ENCODE measurements at regions not wholly inside any gene's neighbourhood (a gene's known extent, or its start where the extent isn't known, plus 50 kb on each side); places are given as distances from the start of the nearest gene placed in this dataset.

GRCh38 chr6:19377722-19378121 lies 459.4 kb upstream of the ID4 start:
- no peaks in the 10 kb centered on the region for H3K4me1 Mint-ChIP-seq (ENCODE audit: low read depth)
- no peak for DNase-seq
- no peaks in the 10 kb centered on the region for H3K36me3 ChIP-seq (ENCODE audit: insufficient read depth, low read length)
- intact Hi-C loops (cut with DNase I, micrococcal nuclease) = no loop called here
- H3K4me3 Mint-ChIP-seq = no peak overlapping the region
- TF ChIP-seq CTCF (IDR thresholded peaks at IDR 0.05) = no peak
- H3K27ac Mint-ChIP-seq = no peak overlapping the region
- no peak overlapping the region for H3K4me3 ChIP-seq (ENCODE audit: low read length)
- ChIA-PET CTCF (no interaction called here), POLR2A (no interaction called here)
- H3K9me3 Mint-ChIP-seq = no peaks in the 10 kb centered on the region
- no peaks in the 10 kb centered on the region for H3K27me3 Mint-ChIP-seq
- H3K27ac ChIP-seq (ENCODE audit: low read depth in 1 of 2, low read length in 2 of 2) = no peak overlapping the region
- H3K4me1 ChIP-seq (ENCODE audit: insufficient read depth, low read length) = no peaks in the 10 kb centered on the region
- no peaks in the 10 kb centered on the region for H3K27me3 ChIP-seq (ENCODE audit: control insufficient read depth in 1 of 2, insufficient read depth in 2 of 2, low read length in 2 of 2)
- H3K9me3 ChIP-seq (ENCODE audit: control insufficient read depth in 1 of 2, insufficient read depth in 1 of 2, low read length in 2 of 2) = no peaks in the 10 kb centered on the region
- ATAC-seq (ENCODE audit: poor library complexity) = no peak
- no peaks in the 10 kb centered on the region for H3K36me3 Mint-ChIP-seq (ENCODE audit: low read depth)

- intact Hi-C loops (cut with DNase I, micrococcal nuclease) = no loop called here
- no peak overlapping the region for H3K4me3 Mint-ChIP-seq
- Histone ChIP-seq H3K27me3 (ENCODE audit: control insufficient read depth in 1 of 2, insufficient read depth in 2 of 2, low read length in 2 of 2) (no peaks in the 10 kb centered on the region), H3K4me1 (ENCODE audit: insufficient read depth, low read length) (no peaks in the 10 kb centered on the region), H3K4me3 (ENCODE audit: low read length) (no peak overlapping the region), H3K27ac (ENCODE audit: low read depth in 1 of 2, low read length in 2 of 2) (no peak overlapping the region), H3K9me3 (ENCODE audit: control insufficient read depth in 1 of 2, insufficient read depth in 1 of 2, low read length in 2 of 2) (no peaks in the 10 kb centered on the region), H3K36me3 (ENCODE audit: insufficient read depth, low read length) (no peaks in the 10 kb centered on the region)
- no peak for TF ChIP-seq CTCF (IDR thresholded peaks at IDR 0.05)
- no peak overlapping the region for H3K27ac Mint-ChIP-seq
- no peaks in the 10 kb centered on the region for H3K9me3 Mint-ChIP-seq
- ATAC-seq (ENCODE audit: poor library complexity) (no peak), DNase-seq (no peak)
- ChIA-PET POLR2A (no interaction called here), CTCF (no interaction called here)
- no peaks in the 10 kb centered on the region for H3K27me3 Mint-ChIP-seq
- no peaks in the 10 kb centered on the region for H3K36me3 Mint-ChIP-seq (ENCODE audit: low read depth)
- no peaks in the 10 kb centered on the region for H3K4me1 Mint-ChIP-seq (ENCODE audit: low read depth)
These were observed 456.9 kb upstream of the ID4 start for GRCh38 chr6:19380293-19380692.

- DNase-seq = no peak
- H3K4me1 ChIP-seq (ENCODE audit: insufficient read depth, low read length) = no peaks in the 10 kb centered on the region
- Mint-ChIP-seq H3K4me1 (ENCODE audit: low read depth) (no peaks in the 10 kb centered on the region), H3K27me3 (no peaks in the 10 kb centered on the region), H3K27ac (no peak overlapping the region), H3K36me3 (ENCODE audit: low read depth) (no peaks in the 10 kb centered on the region), H3K4me3 (no peak overlapping the region), H3K9me3 (no peaks in the 10 kb centered on the region)
- H3K36me3 ChIP-seq (ENCODE audit: insufficient read depth, low read length) = no peaks in the 10 kb centered on the region
- CTCF ChIA-PET = no interaction called here
- intact Hi-C loops (cut with DNase I, micrococcal nuclease) = no loop called here
- H3K27me3 ChIP-seq (ENCODE audit: control insufficient read depth in 1 of 2, insufficient read depth in 2 of 2, low read length in 2 of 2) = no peaks in the 10 kb centered on the region
- ATAC-seq (ENCODE audit: poor library complexity) = no peak
- no peak for TF ChIP-seq CTCF (IDR thresholded peaks at IDR 0.05)
- H3K9me3 ChIP-seq (ENCODE audit: control insufficient read depth in 1 of 2, insufficient read depth in 1 of 2, low read length in 2 of 2) = no peaks in the 10 kb centered on the region
- H3K4me3 ChIP-seq (ENCODE audit: low read length) = no peak overlapping the region
- POLR2A ChIA-PET = no interaction called here
- H3K27ac ChIP-seq (ENCODE audit: low read depth in 1 of 2, low read length in 2 of 2) = no peak overlapping the region
These were observed 454.5 kb upstream of the ID4 start for GRCh38 chr6:19382676-19383075.

Measured in CD4-positive, alpha-beta T cell (primary cell).